ENCODE measurements at regions not wholly inside any gene's neighbourhood (a gene's known extent, or its start where the extent isn't known, plus 50 kb on each side); places are given as distances from the start of the nearest gene placed in this dataset.
"Not testable (repeated sequence)": the region's sequence is repeated elsewhere in the genome, so short reads cannot be mapped to it uniquely, and the experiment has no call there.

DNA sequence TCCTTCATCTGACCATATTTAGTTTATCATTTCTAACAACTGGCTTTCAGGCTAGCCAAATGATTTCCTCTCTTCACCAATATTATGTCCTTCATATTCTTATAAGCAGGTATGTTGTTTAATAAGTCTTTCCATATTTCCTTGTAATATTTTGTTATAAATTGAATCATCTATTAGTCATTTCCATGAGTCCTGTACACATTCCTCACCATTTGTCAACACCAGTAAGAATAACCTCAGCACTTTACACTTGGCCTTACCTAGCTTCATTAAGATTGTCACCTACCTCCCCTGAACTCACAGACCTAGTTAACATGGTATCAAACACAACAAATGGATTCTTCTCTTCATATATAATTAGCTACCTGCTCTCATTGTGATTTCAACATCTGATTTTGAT, 282.3 kb downstream of the SEMA3D start:
- H3K4me3 Mint-ChIP-seq, result no peak overlapping the region
- H3K9me3 Mint-ChIP-seq, result no peaks in the 10 kb centered on the region
- no peak for TF ChIP-seq CTCF (conservative IDR thresholded peaks at IDR 0.05)
- H3K27me3 Mint-ChIP-seq, result no peaks in the 10 kb centered on the region
- H3K27ac Mint-ChIP-seq, result no peak overlapping the region
- H3K36me3 Mint-ChIP-seq, result no peaks in the 10 kb centered on the region
- peaks cover 6% of the 10 kb centered on the region for H3K4me1 Mint-ChIP-seq (ENCODE audit: unreplicated experiment)
- no peak for DNase-seq (ENCODE audit: extremely low spot score, unreplicated experiment)

DNA sequence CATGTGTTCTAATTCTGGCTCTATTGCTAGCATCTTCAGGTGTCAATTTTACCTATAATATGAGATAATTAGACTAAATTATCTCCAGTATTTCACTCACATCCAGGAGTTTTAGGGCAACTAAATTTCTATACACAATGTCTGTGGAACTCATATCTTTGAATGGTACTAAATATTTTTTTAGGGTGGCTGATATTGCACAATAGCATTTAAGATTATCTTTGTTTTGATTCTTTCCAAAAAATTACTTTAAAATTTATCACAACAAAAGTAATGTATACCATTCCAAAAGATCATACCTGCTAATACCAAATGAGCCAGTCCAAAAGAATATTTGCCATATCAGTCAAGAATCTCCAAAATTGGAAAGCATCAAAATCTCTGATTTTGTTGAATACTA, 285.5 kb downstream of the SEMA3D start:
- no peak for TF ChIP-seq CTCF (conservative IDR thresholded peaks at IDR 0.05)
- Mint-ChIP-seq H3K27ac (no peak overlapping the region), H3K4me1 (ENCODE audit: unreplicated experiment) (no peaks in the 10 kb centered on the region), H3K36me3 (no peaks in the 10 kb centered on the region), H3K9me3 (no peaks in the 10 kb centered on the region), H3K4me3 (no peak overlapping the region), H3K27me3 (no peaks in the 10 kb centered on the region)
- DNase-seq (ENCODE audit: extremely low spot score, unreplicated experiment), result no peak

GRCh38 chr7:84900215-84900614, 286.6 kb downstream of the SEMA3D start:
- H3K36me3 Mint-ChIP-seq, result no peaks in the 10 kb centered on the region
- TF ChIP-seq CTCF (conservative IDR thresholded peaks at IDR 0.05), result no peak
- H3K4me1 Mint-ChIP-seq (ENCODE audit: unreplicated experiment), result no peaks in the 10 kb centered on the region
- H3K4me3 Mint-ChIP-seq, result no peak overlapping the region
- DNase-seq (ENCODE audit: extremely low spot score, unreplicated experiment), result no peak
- H3K27ac Mint-ChIP-seq, result no peak overlapping the region
- H3K27me3 Mint-ChIP-seq, result no peaks in the 10 kb centered on the region
- peaks cover 7% of the 10 kb centered on the region for H3K9me3 Mint-ChIP-seq

GRCh38 chr7:84895563-84895962, 291.3 kb downstream of the SEMA3D start:
- no peak for TF ChIP-seq CTCF (conservative IDR thresholded peaks at IDR 0.05)
- DNase-seq (ENCODE audit: extremely low spot score, unreplicated experiment), result no peak
- Mint-ChIP-seq H3K36me3 (no peaks in the 10 kb centered on the region), H3K9me3 (peaks cover 11% of the 10 kb centered on the region), H3K4me3 (no peak overlapping the region), H3K27ac (no peak overlapping the region), H3K27me3 (no peaks in the 10 kb centered on the region), H3K4me1 (ENCODE audit: unreplicated experiment) (no peaks in the 10 kb centered on the region)

DNA sequence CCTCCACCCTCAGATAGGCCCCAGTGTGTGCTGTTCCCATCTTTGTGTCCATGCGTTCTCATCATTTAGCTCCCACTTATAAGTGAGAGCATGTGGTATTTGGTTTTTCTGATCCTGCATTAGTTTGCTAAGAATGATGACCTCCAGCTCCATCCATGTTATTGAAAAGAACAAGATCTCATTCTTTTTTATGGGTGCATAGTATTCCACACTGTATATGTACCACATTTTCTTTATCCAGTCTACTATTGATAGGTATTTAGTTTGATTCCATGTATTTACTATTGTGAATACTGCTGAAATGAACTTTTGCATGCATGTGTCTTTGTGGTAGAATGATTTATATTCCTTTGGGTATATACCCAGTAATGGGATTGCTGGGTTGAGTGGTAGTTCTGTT, 303.3 kb downstream of the SEMA3D start:
- H3K27me3 Mint-ChIP-seq; H3K27ac Mint-ChIP-seq; H3K4me3 Mint-ChIP-seq; DNase-seq (ENCODE audit: extremely low spot score, unreplicated experiment); H3K36me3 Mint-ChIP-seq; H3K4me1 Mint-ChIP-seq (ENCODE audit: unreplicated experiment): not testable (repeated sequence)
- H3K9me3 Mint-ChIP-seq, result peaks cover 11% of the 10 kb centered on the region

GRCh38 chr7:84880326-84880997, 306.4 kb downstream of the SEMA3D start:
- H3K9me3 Mint-ChIP-seq; DNase-seq (ENCODE audit: extremely low spot score, unreplicated experiment); H3K27ac Mint-ChIP-seq; H3K27me3 Mint-ChIP-seq; H3K4me1 Mint-ChIP-seq (ENCODE audit: unreplicated experiment); H3K4me3 Mint-ChIP-seq; H3K36me3 Mint-ChIP-seq: not testable (repeated sequence)

Measured in type B pancreatic cell (in vitro differentiated cells).